Prostate gland (tissue), 2 donors: ENCODE measurements at regions not wholly inside any gene's neighbourhood (a gene's known extent, or its start where the extent isn't known, plus 50 kb on each side); places are given as distances from the start of the nearest gene placed in this dataset.

Source experiments
- DNase-seq: peaks from one replicate; pipeline ENCODE4 v3.0.0-alpha.2; 2019; ENCODE audit warnings: low spot score
- H3K27ac ChIP-seq, 2 donors: fragments of 200-600 bp; sonication (generic); 2 replicates each; pipeline ENCODE4 v1.5.1; 2017 to 2019
- H3K27me3 ChIP-seq: fragments of 200-600 bp; sonication (generic); replicated peaks from 2 replicates; pipeline ENCODE4 v1.5.1; 2019; ENCODE audit not compliant: insufficient read depth
- H3K36me3 ChIP-seq, 2 donors: fragments of 200-600 bp; sonication (generic); 1 replicate in 1 of 2; 2 replicates in 1 of 2; pipeline versions ENCODE4 v1.5.1 to v1.8.1; 2017 to 2019
- H3K4me1 ChIP-seq: fragments of 200-600 bp; sonication (generic); replicated peaks from 2 replicates; pipeline ENCODE4 v1.5.1; 2019
- H3K4me3 ChIP-seq, 2 donors: fragments of 200-600 bp; sonication (generic); 2 replicates each; pipeline ENCODE4 v1.5.1; 2017 to 2019
- H3K9me3 ChIP-seq: fragments of 200-600 bp; sonication (generic); 2 replicates; pipeline ENCODE4 v1.5.1; 2017
- POLR2A ChIP-seq: fragments of 450-650 bp; IDR thresholded peaks from one replicate; pipeline ENCODE4 v1.6.1; 2016; ENCODE audit warnings: antibody characterized with exemption, mild to moderate bottlenecking
- POLR2AphosphoS5 ChIP-seq: sonication (generic); formaldehyde crosslinking; IDR thresholded peaks from one replicate; pipeline ENCODE4 v1.6.1; 2017; ENCODE audit warnings: antibody characterized with exemption
- WGBS: methylation state at CpG from one replicate; pipeline ENCODE4 v1.1.5; 2018; 5-methylcytosine and 5-hydroxymethylcytosine counted together
- intact Hi-C: fragments of 100-400 bp; cut with DNase I; formaldehyde crosslinking; loops from one replicate; pipeline ENCODE4 v1.14.2; 2022
- TF ChIP-seq, protein P1 (sequence below), 4 experiments: fragments of 200-600 bp in 2 of 4; fragments of 450-650 bp in 2 of 4; sonication (generic) in 2 of 4; IDR thresholded peaks; 1 replicate in 3 of 4; 2 replicates in 1 of 4; pipeline ENCODE4 v1.5.1; 2016 to 2019; ENCODE audit warnings: antibody characterized with exemption in 4 of 4, mild to moderate bottlenecking in 2 of 4, moderate library complexity in 2 of 4

DNA sequence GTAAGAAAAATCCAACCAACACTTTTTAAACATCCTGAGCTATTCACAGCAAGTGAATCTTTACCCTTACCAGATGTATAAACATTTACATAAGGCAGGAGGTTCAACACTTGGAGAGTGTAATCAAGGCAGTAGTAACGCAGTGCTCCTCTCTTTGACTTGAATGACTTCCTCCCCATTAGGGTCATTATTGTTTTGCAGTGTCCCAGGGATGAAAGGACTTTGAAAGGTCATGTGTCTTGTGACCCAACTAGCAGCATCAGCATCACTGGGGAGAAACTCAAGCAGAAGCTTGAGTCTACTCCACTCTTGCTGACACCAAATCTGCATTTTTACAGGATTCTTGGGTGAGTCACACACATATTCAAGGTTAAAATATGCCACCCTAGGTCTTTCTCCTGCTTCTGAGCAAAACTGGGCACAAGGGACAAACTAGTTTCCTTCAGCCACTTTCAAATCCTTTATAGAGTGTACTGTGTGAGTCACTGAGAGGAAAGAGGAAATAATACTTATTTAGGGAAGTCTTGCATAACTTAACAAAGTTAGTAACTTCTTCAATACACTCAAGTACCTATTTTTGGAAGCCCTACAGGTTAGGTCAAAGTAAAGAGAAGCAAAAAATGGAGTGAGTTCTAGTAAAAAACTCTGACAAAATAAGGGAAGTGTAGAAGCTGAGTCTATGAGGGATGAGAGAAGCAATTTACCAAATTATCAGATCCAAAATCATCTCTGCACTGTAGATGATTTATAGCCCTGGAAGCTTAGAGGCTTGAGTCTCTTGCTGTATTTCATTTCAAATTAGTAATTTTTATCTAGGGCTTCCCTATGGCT lies 51.0 kb upstream of the EML4 start:
- WGBS = 28% methylated on average over 1 of the region's 1 CpG
- DNase-seq = no peak
- H3K36me3 ChIP-seq = no peaks in the 10 kb centered on the region
- intact Hi-C loops = no loop called here
- no peaks in the 10 kb centered on the region for H3K9me3 ChIP-seq
- no peak overlapping the region for H3K4me3 ChIP-seq
- H3K27ac ChIP-seq = no peak overlapping the region
- no peaks in the 10 kb centered on the region for H3K27me3 ChIP-seq
- TF ChIP-seq POLR2A (no peak), POLR2AphosphoS5 (peak; percentile 35)
- no peaks in the 10 kb centered on the region for H3K4me1 ChIP-seq

DNA sequence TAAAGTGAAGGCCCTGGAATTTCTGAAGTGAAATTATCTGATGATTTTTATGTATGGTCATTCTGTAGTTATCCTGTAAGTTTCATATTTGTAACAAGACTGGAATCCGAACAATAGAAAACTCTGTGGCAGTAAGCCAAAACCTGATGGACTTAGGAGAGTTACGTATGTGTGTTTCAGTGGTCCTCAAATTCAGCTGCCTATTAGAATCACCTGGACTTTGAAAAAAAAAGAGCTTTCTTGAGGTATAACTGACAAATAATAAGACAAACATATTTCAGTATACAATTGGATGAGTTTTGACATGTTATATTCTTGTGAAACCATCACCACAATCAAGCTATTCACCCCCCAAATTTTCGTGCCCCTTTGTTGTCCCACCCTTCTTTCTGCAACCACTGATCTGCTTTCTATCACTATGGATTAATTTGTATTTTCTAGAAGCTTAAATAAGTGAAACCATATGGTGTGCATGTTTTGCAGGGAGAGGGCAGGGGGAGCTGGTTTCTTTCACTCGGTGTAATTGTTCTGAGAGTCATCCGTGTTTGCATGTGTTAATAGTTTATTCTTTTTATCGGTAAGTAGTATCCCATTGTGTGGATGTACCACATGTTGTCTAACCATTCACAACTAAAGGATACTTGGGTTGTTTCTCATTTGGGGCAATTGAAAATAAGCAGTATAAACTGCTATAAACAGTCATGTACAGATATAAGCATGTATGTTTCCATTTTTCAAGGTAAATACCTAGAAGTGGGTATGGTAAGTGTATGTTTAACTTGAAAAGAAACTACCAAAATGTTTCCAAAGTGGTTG lies 50.2 kb upstream of the EML4 start:
- Histone ChIP-seq H3K27ac (no peak overlapping the region), H3K27me3 (no peaks in the 10 kb centered on the region), H3K36me3 (no peaks in the 10 kb centered on the region), H3K9me3 (no peaks in the 10 kb centered on the region), H3K4me3 (no peak overlapping the region), H3K4me1 (no peaks in the 10 kb centered on the region)
- no peak for TF ChIP-seq POLR2A
- TF ChIP-seq, protein P1, sequence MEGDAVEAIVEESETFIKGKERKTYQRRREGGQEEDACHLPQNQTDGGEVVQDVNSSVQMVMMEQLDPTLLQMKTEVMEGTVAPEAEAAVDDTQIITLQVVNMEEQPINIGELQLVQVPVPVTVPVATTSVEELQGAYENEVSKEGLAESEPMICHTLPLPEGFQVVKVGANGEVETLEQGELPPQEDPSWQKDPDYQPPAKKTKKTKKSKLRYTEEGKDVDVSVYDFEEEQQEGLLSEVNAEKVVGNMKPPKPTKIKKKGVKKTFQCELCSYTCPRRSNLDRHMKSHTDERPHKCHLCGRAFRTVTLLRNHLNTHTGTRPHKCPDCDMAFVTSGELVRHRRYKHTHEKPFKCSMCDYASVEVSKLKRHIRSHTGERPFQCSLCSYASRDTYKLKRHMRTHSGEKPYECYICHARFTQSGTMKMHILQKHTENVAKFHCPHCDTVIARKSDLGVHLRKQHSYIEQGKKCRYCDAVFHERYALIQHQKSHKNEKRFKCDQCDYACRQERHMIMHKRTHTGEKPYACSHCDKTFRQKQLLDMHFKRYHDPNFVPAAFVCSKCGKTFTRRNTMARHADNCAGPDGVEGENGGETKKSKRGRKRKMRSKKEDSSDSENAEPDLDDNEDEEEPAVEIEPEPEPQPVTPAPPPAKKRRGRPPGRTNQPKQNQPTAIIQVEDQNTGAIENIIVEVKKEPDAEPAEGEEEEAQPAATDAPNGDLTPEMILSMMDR (IDR thresholded peaks at IDR 0.05) = no peak
- TF ChIP-seq POLR2AphosphoS5 = no peak
- 71% methylated on average over 6 of the region's 6 CpGs for WGBS
- DNase-seq = no peak
- intact Hi-C loops = no loop called here
